Lower lobe of right lung (tissue), 2 donors: ENCODE measurements at regions not wholly inside any gene's neighbourhood (a gene's known extent, or its start where the extent isn't known, plus 50 kb on each side); places are given as distances from the start of the nearest gene placed in this dataset.

Experiments used
- ATAC-seq, 2 donors: fragments of 200-7000 bp; cut with Tn5 transposase; one replicate each; pipeline ENCODE4 v1.9.1; 2020 to 2022; ENCODE audit warnings: mild to moderate bottlenecking in 2 of 2, moderate library complexity in 2 of 2
- DNase-seq: peaks from one replicate; pipeline ENCODE4 v3.0.0-alpha.2; 2020
- H3K27ac ChIP-seq: fragments of 200-600 bp; one replicate; pipeline ENCODE4 v1.8.0; 2022
- H3K27me3 ChIP-seq: fragments of 200-600 bp; one replicate; pipeline ENCODE4 v1.8.0; 2022; ENCODE audit warnings: low read depth
- H3K36me3 ChIP-seq: fragments of 200-600 bp; one replicate; pipeline ENCODE4 v1.8.0; 2022; ENCODE audit warnings: mild to moderate bottlenecking
- H3K4me1 ChIP-seq: fragments of 200-600 bp; one replicate; pipeline ENCODE4 v1.8.0; 2022
- H3K4me3 ChIP-seq: fragments of 200-600 bp; one replicate; pipeline ENCODE4 v1.8.0; 2022; ENCODE audit warnings: mild to moderate bottlenecking
- H3K9me3 ChIP-seq: fragments of 200-600 bp; one replicate; pipeline ENCODE4 v1.8.0; 2022
- intact Hi-C: fragments of 100-400 bp; cut with DNase I; formaldehyde crosslinking; loops from one replicate; pipeline ENCODE4 v1.11.0; 2022
- TF ChIP-seq, protein P1 (sequence below): fragments of 200-600 bp; IDR thresholded peaks from one replicate; pipeline ENCODE4 v1.8.0; 2022; ENCODE audit warnings: antibody characterized with exemption, mild to moderate bottlenecking
- donor health status: DM: no; HTN: yes; CAD: no; lungs with severe emphysema.

DNA sequence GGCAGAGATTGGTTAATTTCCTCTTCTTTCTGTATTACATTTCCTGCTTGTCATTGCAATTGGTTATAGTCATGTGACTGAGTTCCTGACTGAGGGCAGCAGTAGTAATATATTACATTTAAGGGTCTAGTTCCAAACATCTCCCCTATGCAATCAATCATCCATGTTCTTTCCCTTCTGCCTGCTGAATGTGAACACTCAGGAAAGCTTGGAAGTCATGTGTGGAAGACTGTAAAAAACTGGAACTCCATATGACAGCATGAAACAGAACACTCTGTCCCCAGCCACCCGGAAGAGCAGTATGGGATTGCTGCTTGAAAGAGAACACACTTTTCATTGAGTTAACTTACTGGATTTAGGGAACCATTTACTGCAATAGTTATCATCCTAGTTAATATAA is 459.7 kb upstream of the SEMA3A start:
- Histone ChIP-seq H3K4me3 (no peak overlapping the region), H3K27me3 (no peaks in the 10 kb centered on the region), H3K9me3 (no peaks in the 10 kb centered on the region), H3K36me3 (no peaks in the 10 kb centered on the region), H3K4me1 (no peaks in the 10 kb centered on the region), H3K27ac (no peak overlapping the region)
- ATAC-seq (no peak), DNase-seq (no peak)
- intact Hi-C loops = no loop called here
- TF ChIP-seq, protein P1, sequence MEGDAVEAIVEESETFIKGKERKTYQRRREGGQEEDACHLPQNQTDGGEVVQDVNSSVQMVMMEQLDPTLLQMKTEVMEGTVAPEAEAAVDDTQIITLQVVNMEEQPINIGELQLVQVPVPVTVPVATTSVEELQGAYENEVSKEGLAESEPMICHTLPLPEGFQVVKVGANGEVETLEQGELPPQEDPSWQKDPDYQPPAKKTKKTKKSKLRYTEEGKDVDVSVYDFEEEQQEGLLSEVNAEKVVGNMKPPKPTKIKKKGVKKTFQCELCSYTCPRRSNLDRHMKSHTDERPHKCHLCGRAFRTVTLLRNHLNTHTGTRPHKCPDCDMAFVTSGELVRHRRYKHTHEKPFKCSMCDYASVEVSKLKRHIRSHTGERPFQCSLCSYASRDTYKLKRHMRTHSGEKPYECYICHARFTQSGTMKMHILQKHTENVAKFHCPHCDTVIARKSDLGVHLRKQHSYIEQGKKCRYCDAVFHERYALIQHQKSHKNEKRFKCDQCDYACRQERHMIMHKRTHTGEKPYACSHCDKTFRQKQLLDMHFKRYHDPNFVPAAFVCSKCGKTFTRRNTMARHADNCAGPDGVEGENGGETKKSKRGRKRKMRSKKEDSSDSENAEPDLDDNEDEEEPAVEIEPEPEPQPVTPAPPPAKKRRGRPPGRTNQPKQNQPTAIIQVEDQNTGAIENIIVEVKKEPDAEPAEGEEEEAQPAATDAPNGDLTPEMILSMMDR = no peak

DNA sequence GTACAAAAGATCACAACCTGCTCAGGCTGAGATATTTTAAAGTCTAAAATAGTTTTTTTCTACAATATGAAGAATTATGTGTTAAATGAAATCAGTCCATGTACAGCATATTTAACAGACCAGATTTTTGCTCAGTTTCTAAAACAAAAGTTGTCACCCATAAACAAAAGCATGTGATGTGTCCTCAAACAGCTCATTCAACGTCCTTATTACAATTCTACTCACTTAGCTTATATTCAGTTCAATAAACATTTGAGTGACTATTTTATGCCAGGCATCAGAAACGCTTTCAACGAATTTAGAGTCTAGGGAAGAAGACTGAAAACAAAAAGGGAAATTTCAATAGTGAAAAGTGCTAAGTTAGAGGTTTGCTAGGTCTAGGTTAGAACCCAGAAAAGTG is 457.3 kb upstream of the SEMA3A start:
- H3K27me3 ChIP-seq = no peaks in the 10 kb centered on the region
- no peak overlapping the region for H3K4me3 ChIP-seq
- H3K4me1 ChIP-seq = no peaks in the 10 kb centered on the region
- ATAC-seq (no peak), DNase-seq (no peak)
- no peaks in the 10 kb centered on the region for H3K9me3 ChIP-seq
- intact Hi-C loops = no loop called here
- TF ChIP-seq, protein P1 = no peak
- H3K27ac ChIP-seq = no peak overlapping the region
- H3K36me3 ChIP-seq = no peaks in the 10 kb centered on the region

DNA sequence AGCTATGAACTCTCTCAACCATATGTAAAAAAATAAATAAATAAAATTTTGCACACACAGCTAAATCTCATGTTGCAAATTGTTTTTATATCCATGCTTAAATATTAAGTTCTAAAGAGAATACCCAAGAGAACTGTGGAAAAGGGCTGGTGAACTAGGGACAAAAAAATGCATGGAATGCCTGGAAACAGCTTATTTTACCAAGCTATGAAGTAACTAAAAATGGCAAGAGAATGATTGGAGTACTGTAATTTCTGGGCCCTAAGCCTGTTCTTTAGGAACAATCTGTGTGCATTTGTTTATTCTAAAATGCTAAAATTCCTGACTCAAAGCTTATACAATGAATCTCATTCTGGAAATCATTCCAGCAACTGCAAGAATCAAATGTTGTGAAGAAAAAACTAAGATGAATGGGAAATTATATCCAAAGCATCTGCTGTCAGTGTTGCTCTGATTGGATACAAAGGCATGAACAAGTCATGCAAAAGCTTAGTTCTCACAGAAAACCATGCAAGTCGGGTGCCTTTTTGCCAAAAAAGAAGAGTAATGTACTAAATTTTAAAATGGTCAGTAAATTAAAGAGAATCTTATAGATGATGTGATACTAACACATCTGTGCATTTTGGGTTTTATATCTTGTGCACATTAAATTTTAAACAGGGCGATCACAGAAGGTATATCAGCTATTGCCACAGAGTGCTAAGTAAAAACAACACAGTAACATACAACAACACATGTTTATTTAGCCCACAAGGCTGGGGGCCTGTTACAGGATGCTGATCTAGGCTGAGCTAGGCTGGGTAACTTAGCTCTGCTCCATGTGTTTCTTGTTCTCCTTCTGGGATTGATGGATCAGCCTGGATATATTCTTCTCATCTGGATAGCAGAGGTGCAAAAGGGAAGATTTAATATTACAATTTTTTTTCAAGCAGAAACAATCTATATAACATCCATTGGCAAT is 453.5 kb upstream of the SEMA3A start:
- Histone ChIP-seq H3K27ac (no peak overlapping the region), H3K36me3 (no peaks in the 10 kb centered on the region), H3K4me1 (no peaks in the 10 kb centered on the region), H3K9me3 (no peaks in the 10 kb centered on the region), H3K27me3 (no peaks in the 10 kb centered on the region), H3K4me3 (no peak overlapping the region)
- TF ChIP-seq, protein P1 = no peak
- DNase-seq (no peak), ATAC-seq (no peak)
- intact Hi-C loops = no loop called here

DNA sequence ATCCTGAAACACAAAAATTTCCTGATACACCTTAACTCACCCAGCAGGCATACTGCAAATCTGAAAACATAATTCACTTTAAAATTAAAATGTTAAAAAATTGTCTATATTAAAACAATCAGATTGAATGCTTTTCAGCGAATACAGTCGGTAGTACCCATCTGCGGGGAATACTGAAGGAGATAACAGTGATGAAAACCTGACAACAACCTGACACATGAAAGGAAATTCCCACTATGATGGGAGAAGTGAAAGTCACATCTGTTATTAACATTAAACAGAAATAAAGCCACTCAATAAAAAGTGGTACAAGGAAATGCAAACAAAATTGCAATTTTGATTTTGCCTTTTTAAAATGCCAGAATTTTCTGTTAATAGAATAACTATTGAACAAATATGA is 448.0 kb upstream of the SEMA3A start:
- intact Hi-C loops = no loop called here
- no peak for DNase-seq
- Histone ChIP-seq H3K4me1 (no peaks in the 10 kb centered on the region), H3K27me3 (no peaks in the 10 kb centered on the region), H3K27ac (no peak overlapping the region), H3K9me3 (no peaks in the 10 kb centered on the region), H3K4me3 (no peak overlapping the region), H3K36me3 (no peaks in the 10 kb centered on the region)
- ATAC-seq = no peak
- TF ChIP-seq, protein P1 = no peak

DNA sequence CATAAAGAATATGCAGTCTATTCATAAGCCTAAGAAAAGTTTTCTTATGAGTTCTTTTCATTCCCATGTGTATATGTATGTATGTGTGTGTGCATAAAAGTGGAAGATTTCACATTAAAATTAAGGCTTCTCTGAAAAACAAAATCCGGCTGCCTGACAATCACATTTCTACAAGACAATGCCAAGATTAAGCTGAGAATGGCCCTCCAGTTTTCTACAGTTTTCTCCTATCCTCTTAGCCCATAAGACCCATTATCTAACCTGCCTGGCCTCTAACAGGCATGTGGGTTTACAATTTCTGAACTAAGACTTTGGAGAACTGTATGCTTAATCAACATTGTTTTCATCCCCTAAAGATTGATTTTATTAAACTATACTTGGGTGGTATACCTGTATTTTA is 446.0 kb upstream of the SEMA3A start:
- no peaks in the 10 kb centered on the region for H3K9me3 ChIP-seq
- intact Hi-C loops = no loop called here
- ATAC-seq (no peak), DNase-seq (no peak)
- TF ChIP-seq, protein P1 = no peak
- no peaks in the 10 kb centered on the region for H3K4me1 ChIP-seq
- H3K4me3 ChIP-seq = no peak overlapping the region
- H3K27me3 ChIP-seq = no peaks in the 10 kb centered on the region
- H3K27ac ChIP-seq = no peak overlapping the region
- H3K36me3 ChIP-seq = no peaks in the 10 kb centered on the region
